ENCODE measurements at regions not wholly inside any gene's neighbourhood (a gene's known extent, or its start where the extent isn't known, plus 50 kb on each side); places are given as distances from the start of the nearest gene placed in this dataset.

DNA sequence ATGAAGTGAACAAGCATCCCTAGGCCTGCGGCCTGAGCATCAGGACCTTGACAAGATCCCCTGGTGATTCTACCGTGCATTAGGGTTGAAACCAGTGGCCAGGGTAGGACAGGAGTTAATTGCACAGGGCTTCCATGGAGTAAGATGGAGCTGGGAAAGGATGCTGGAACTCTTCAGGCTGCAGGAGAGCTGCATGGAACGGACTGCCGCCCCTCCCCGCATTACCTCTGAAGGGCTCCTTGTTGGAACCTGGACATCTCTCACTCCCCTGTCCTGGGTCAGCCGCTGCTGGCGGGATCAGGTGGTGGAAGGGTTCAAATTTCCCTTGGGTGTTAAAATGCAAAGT lies 156.6 kb upstream of the ID2 start:
- no peaks in the 10 kb centered on the region for H3K9me3 Mint-ChIP-seq
- H3K27me3 Mint-ChIP-seq (ENCODE audit: insufficient read depth), result peaks cover 39% of the 10 kb centered on the region
- TF ChIP-seq, protein P1, sequence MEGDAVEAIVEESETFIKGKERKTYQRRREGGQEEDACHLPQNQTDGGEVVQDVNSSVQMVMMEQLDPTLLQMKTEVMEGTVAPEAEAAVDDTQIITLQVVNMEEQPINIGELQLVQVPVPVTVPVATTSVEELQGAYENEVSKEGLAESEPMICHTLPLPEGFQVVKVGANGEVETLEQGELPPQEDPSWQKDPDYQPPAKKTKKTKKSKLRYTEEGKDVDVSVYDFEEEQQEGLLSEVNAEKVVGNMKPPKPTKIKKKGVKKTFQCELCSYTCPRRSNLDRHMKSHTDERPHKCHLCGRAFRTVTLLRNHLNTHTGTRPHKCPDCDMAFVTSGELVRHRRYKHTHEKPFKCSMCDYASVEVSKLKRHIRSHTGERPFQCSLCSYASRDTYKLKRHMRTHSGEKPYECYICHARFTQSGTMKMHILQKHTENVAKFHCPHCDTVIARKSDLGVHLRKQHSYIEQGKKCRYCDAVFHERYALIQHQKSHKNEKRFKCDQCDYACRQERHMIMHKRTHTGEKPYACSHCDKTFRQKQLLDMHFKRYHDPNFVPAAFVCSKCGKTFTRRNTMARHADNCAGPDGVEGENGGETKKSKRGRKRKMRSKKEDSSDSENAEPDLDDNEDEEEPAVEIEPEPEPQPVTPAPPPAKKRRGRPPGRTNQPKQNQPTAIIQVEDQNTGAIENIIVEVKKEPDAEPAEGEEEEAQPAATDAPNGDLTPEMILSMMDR (IDR thresholded peaks at IDR 0.05), result no peak
- DNase-seq, result no peak
- no peak overlapping the region for H3K4me3 Mint-ChIP-seq
- no peak overlapping the region for H3K27ac Mint-ChIP-seq
- H3K36me3 Mint-ChIP-seq (ENCODE audit: low read depth), result no peaks in the 10 kb centered on the region
- no peaks in the 10 kb centered on the region for H3K4me1 Mint-ChIP-seq (ENCODE audit: low read depth)

DNA sequence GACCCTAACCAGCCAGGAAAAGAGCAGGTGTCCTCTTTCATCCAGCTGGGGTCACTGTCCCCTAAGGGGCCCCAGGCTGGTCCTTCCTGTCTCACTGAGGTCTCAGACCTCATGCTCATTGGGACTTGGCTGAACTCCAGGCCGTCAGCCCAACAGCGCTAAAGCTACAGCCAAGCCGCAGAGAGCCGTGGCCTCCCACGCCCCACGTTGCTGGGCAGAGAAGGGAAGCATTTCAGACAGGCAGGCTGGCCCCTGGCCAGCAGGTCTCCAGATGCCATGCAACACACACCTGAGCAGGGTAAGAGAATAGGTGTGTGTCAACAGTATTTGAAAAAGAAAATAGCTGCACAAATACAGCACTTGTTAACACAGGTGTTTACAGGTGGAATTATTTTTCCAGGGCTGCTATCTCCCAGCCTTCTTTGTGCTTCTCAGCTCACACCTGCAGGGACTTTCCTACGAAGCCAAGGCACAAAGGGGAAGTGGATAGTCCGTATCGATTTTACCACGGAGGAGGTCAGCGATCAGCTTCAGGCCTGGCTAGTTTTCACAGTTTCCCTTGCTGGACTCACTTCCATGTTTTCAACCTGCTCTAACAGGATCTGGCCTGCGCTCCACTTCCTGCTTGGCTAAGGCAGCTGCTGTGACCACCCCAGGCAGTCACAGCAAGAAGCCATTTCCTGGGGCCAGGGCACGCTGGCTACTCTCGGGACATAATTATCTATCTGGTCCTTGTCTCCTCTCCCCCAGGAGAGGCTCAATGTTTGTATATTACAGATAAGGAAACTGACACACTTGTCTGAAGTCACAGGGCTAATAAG lies 156.1 kb upstream of the ID2 start:
- no peak overlapping the region for H3K27ac Mint-ChIP-seq
- no peak for DNase-seq

DNA sequence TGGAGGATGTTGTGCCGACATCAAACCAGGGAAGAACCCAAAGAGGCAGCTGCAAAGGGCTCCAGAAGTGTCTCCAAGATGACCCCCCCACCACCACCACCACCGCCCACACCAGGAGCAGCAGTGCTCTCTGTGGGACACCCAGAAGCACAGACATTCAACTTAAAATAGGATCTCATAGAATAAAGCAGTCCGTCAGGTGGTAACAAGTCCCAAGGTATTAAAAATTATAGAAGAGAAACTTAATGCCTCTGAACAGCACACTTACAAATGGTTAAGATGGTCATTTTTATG lies 155.5 kb upstream of the ID2 start:
- H3K27ac Mint-ChIP-seq, result no peak overlapping the region
- TF ChIP-seq, protein P1 (IDR thresholded peaks at IDR 0.05), result no peak
- no peaks in the 10 kb centered on the region for H3K36me3 Mint-ChIP-seq (ENCODE audit: low read depth)
- H3K4me1 Mint-ChIP-seq (ENCODE audit: low read depth), result no peaks in the 10 kb centered on the region
- peaks cover 9% of the 10 kb centered on the region for H3K9me3 Mint-ChIP-seq
- H3K27me3 Mint-ChIP-seq (ENCODE audit: insufficient read depth), result peaks cover 36% of the 10 kb centered on the region
- H3K4me3 Mint-ChIP-seq, result no peak overlapping the region
- DNase-seq, result no peak

More for the DNA sequence above, 156.1 kb upstream of the ID2 start:
- H3K27me3 Mint-ChIP-seq (ENCODE audit: insufficient read depth), result peaks cover 37% of the 10 kb centered on the region
- H3K9me3 Mint-ChIP-seq, result peaks cover 3% of the 10 kb centered on the region; the same call in 1 of the 2 replicates
- no peaks in the 10 kb centered on the region for H3K36me3 Mint-ChIP-seq (ENCODE audit: low read depth)
- TF ChIP-seq, protein P1 (IDR thresholded peaks at IDR 0.05), result no peak
- no peaks in the 10 kb centered on the region for H3K4me1 Mint-ChIP-seq (ENCODE audit: low read depth)
- H3K4me3 Mint-ChIP-seq, result no peak overlapping the region

DNA sequence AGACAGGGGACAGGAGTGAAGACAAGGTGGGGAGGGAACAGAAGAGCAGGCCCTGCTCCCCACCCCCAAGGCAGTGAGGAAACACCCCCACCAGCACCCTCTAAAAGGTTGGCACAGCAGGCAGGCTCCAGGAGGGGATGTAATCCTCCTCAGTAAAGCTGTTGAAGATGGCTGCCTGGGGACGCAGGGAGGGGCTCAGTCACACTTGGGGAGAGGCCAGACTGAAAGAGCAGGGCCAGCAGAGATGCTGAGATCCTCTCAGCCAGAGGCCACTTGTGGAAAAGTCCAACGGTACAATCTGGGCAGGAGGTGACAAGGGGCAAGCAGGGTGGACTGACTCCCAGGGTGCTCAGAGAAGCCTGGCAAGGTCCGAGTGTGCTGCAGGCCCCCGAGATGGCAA lies 154.8 kb upstream of the ID2 start:
- TF ChIP-seq, protein P1 (IDR thresholded peaks at IDR 0.05), result no peak
- Mint-ChIP-seq H3K4me1 (ENCODE audit: low read depth) (no peaks in the 10 kb centered on the region), H3K4me3 (no peak overlapping the region), H3K27me3 (ENCODE audit: insufficient read depth) (peaks cover 33% of the 10 kb centered on the region), H3K27ac (no peak overlapping the region), H3K9me3 (peaks cover 16% of the 10 kb centered on the region), H3K36me3 (ENCODE audit: low read depth) (peaks cover 5% of the 10 kb centered on the region)
- DNase-seq, result no peak

DNA sequence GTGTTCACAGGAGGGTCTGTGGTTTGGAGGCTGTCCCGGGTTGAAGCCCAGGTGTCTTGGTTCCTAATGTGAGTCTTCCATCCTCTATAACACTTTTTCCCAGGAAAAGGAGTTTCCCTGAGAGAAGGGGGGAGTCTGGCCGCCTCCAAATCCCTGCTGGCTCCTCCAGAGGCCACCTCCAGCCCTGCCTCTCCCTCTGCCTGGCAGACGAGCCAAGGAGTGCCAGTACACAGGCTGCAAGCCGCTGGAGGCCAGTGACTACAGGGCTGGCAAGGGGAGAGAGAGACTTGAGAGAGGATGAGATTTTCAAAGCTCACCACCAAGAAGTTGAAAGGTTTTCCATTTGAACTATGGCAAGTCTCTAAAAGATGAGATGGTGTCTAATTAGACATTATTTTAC lies 154.2 kb upstream of the ID2 start:
- no peak overlapping the region for H3K4me3 Mint-ChIP-seq
- peaks cover 19% of the 10 kb centered on the region for H3K9me3 Mint-ChIP-seq
- TF ChIP-seq, protein P1 (IDR thresholded peaks at IDR 0.05), result no peak
- no peak for DNase-seq
- no peaks in the 10 kb centered on the region for H3K4me1 Mint-ChIP-seq (ENCODE audit: low read depth)
- peaks cover 8% of the 10 kb centered on the region for H3K36me3 Mint-ChIP-seq (ENCODE audit: low read depth)
- no peak overlapping the region for H3K27ac Mint-ChIP-seq
- H3K27me3 Mint-ChIP-seq (ENCODE audit: insufficient read depth), result peaks cover 28% of the 10 kb centered on the region

Data from HFFc6 (cell line).